GM18870 (cell line): ENCODE measurements at regions not wholly inside any gene's neighbourhood (a gene's known extent, or its start where the extent isn't known, plus 50 kb on each side); places are given as distances from the start of the nearest gene placed in this dataset.

Experiments used
- ATAC-seq: cut with Tn5 transposase; IDR thresholded peaks from one replicate; pipeline ENCODE4 v1.9.1; 2021; ENCODE audit warnings: moderate library complexity; ENCODE audit not compliant: unreplicated experiment

GRCh38 chr4:164378361-164378760 is 375.6 kb upstream of the SMIM31 start:
- ATAC-seq, result no peak

GRCh38 chr4:164379694-164380093 is 374.2 kb upstream of the SMIM31 start:
- no peak for ATAC-seq

GRCh38 chr4:164381859-164382258 is 372.1 kb upstream of the SMIM31 start:
- no peak for ATAC-seq

- no peak for ATAC-seq
Observed at GRCh38 chr4:164383058-164383357, 370.9 kb upstream of the SMIM31 start.

- no peak for ATAC-seq
Observed at GRCh38 chr4:164383358-164384220, 370.3 kb upstream of the SMIM31 start.

GRCh38 chr4:164384416-164384815 is 369.5 kb upstream of the SMIM31 start:
- no peak for ATAC-seq

GRCh38 chr4:164396439-164396838 is 357.5 kb upstream of the SMIM31 start:
- no peak for ATAC-seq

- ATAC-seq, result no peak
Observed at GRCh38 chr4:164402554-164402953, 351.4 kb upstream of the SMIM31 start.

GRCh38 chr4:164405774-164406173 is 348.2 kb upstream of the SMIM31 start:
- ATAC-seq, result no peak

- ATAC-seq, result no peak
Observed at GRCh38 chr4:164408831-164409230, 345.1 kb upstream of the SMIM31 start.

- ATAC-seq, result no peak
Observed at GRCh38 chr4:164410401-164410800, 343.5 kb upstream of the SMIM31 start.

GRCh38 chr4:164412246-164412645 is 341.7 kb upstream of the SMIM31 start:
- ATAC-seq, result no peak

- no peak for ATAC-seq
Observed at GRCh38 chr4:164413743-164414142, 340.2 kb upstream of the SMIM31 start.

- no peak for ATAC-seq
Observed at GRCh38 chr4:164423819-164424218, 330.1 kb upstream of the SMIM31 start.

GRCh38 chr4:164424846-164425245 is 329.1 kb upstream of the SMIM31 start:
- no peak for ATAC-seq

- ATAC-seq, result no peak
Observed at GRCh38 chr4:164428561-164428960, 325.4 kb upstream of the SMIM31 start.

- ATAC-seq, result no peak
Observed at GRCh38 chr4:164438321-164438720, 315.6 kb upstream of the SMIM31 start.

GRCh38 chr4:164439037-164439436 is 314.9 kb upstream of the SMIM31 start:
- no peak for ATAC-seq

- ATAC-seq, result no peak
Observed at GRCh38 chr4:164440199-164440598, 313.7 kb upstream of the SMIM31 start.

- ATAC-seq, result no peak
Observed at GRCh38 chr4:164441109-164441508, 312.8 kb upstream of the SMIM31 start.

- ATAC-seq, result no peak
Observed at GRCh38 chr4:164442180-164442579, 311.8 kb upstream of the SMIM31 start.

GRCh38 chr4:164446516-164446915 is 307.4 kb upstream of the SMIM31 start:
- ATAC-seq, result no peak

GRCh38 chr4:164461901-164462300 is 292.0 kb upstream of the SMIM31 start:
- no peak for ATAC-seq
